ENCODE measurements at regions not wholly inside any gene's neighbourhood (a gene's known extent, or its start where the extent isn't known, plus 50 kb on each side); places are given as distances from the start of the nearest gene placed in this dataset.

GRCh38 chr4:159434114-159434870 is 331.4 kb downstream of the RAPGEF2 start:
- no peak for DNase-seq (ENCODE audit: low spot score)
- 63% methylated on average over 4 of the region's 4 CpGs for WGBS (ENCODE audit: low lambda C conversion rate)
- in situ Hi-C loops (cut with HindIII; ENCODE audit: extremely low pct_ligation_motif_present, low pct_unique_long_range_greater_than_20kb) (loop anchor here (25.0 kb wide), 1 partner anchor 572 kb away; no protein-coding TSS in a partner anchor), intact Hi-C loops (cut with micrococcal nuclease; ENCODE audit: unreplicated experiment) (no loop called here)
- Histone ChIP-seq H3K4me2 (ENCODE audit: low read depth, low read length) (no peak overlapping the region), H2AFZ (ENCODE audit: low read length) (no peak overlapping the region), H3K27ac (ENCODE audit: extremely low read length, insufficient read depth, low read length) (no peak overlapping the region), H3K4me3 (replicated peaks in 1 of 3; ENCODE audit: insufficient read depth in 1 of 3, low read depth in 2 of 3, low read length in 3 of 3) (no peak overlapping the region), H3K9ac (ENCODE audit: insufficient read depth, low read depth, low read length) (no peak overlapping the region), H3K9me3 (ENCODE audit: low read length) (no peaks in the 10 kb centered on the region), H3K4me1 (ENCODE audit: insufficient read depth, low read length) (peaks cover 14% of the 10 kb centered on the region; the same call in 1 of the 2 replicates), H3K27me3 (ENCODE audit: control insufficient read depth in 1 of 2, insufficient read depth in 2 of 2, low read length in 2 of 2) (no peaks in the 10 kb centered on the region), H4K20me1 (ENCODE audit: insufficient read depth, low read length) (no peaks in the 10 kb centered on the region), H3K79me2 (ENCODE audit: insufficient read depth, low read length) (no peaks in the 10 kb centered on the region), H3K36me3 (replicated peaks in 1 of 2; ENCODE audit: control insufficient read depth in 1 of 2, insufficient read depth in 2 of 2, low read length in 2 of 2) (no peaks in the 10 kb centered on the region)
- ChIA-PET CTCF (ENCODE audit: low intra/inter-chr PET ratio, low total read pairs) (no interaction called here), POLR2A (no interaction called here)
- TF ChIP-seq PATZ1 (CRISPR knock-in tag; IDR thresholded peaks at IDR 0.05) (no peak), MTA1 (CRISPR knock-in tag; IDR thresholded peaks at IDR 0.05; ENCODE audit: borderline replicate concordance) (no peak), HOXD1 (CRISPR knock-in tag; IDR thresholded peaks at IDR 0.05) (no peak), ZEB1 (IDR thresholded peaks at IDR 0.05; ENCODE audit: insufficient replicate concordance, low read depth) (no peak), MZF1 (CRISPR knock-in tag; IDR thresholded peaks at IDR 0.05; ENCODE audit: borderline replicate concordance) (no peak), YEATS2 (CRISPR knock-in tag; IDR thresholded peaks at IDR 0.05; ENCODE audit: borderline replicate concordance) (no peak), XRCC5 (optimal IDR thresholded peaks at IDR 0.05; ENCODE audit: low read length) (no peak), RFX3 (CRISPR knock-in tag; IDR thresholded peaks at IDR 0.05) (no peak), ZNF20 (CRISPR knock-in tag; IDR thresholded peaks at IDR 0.05) (no peak), MXI1 (IDR thresholded peaks at IDR 0.05; ENCODE audit: borderline replicate concordance, low read depth, low read length) (no peak), ZNF275 (CRISPR knock-in tag; IDR thresholded peaks at IDR 0.05; ENCODE audit: borderline replicate concordance) (no peak), MYNN (CRISPR knock-in tag; IDR thresholded peaks at IDR 0.05; ENCODE audit: low read depth) (no peak), IKZF4 (CRISPR knock-in tag; IDR thresholded peaks at IDR 0.05; ENCODE audit: borderline replicate concordance, low read depth, not compliant biosample characterization) (no peak), ZBTB49 (CRISPR knock-in tag; IDR thresholded peaks at IDR 0.05; ENCODE audit: borderline replicate concordance) (no peak)
- FAIRE-seq, result no peak
- no peak for ATAC-seq
- no TSS peak for BruUV-seq (replicated peaks)
